Calu3 (cell line): ENCODE measurements at regions not wholly inside any gene's neighbourhood (a gene's known extent, or its start where the extent isn't known, plus 50 kb on each side); places are given as distances from the start of the nearest gene placed in this dataset.
A peak's percentile ranks its signal among the peaks of the same experiment; 100 is the strongest.

Experiments
- BruUV-seq: library from RNA; stranded (reverse); fragments of 400-500 nt; replicated peaks from 2 replicates; lab custom pipeline; 2021; lab: Mats Ljungman, UMichigan
- CTCF ChIA-PET: fragments of 300-600 bp; sonication (Branson Sonifier 250); formaldehyde crosslinking; loops from one replicate; lab custom pipeline; 2022; ENCODE audit warnings: antibody characterized with exemption; lab: Charles Lee
- DNase-seq: peaks from one replicate; pipeline ENCODE4 v3.0.0; 2022
- H3K27ac Mint-ChIP-seq: one replicate; pipeline ENCODE4 v1.8.0; 2022; ENCODE audit warnings: mixed read lengths; ENCODE audit not compliant: unreplicated experiment
- H3K27me3 Mint-ChIP-seq: one replicate; pipeline ENCODE4 v1.8.0; 2022; ENCODE audit warnings: mixed read lengths; ENCODE audit not compliant: unreplicated experiment
- H3K36me3 Mint-ChIP-seq: one replicate; pipeline ENCODE4 v1.8.0; 2022; ENCODE audit warnings: mild to moderate bottlenecking, moderate library complexity, mixed read lengths; ENCODE audit not compliant: insufficient read depth, unreplicated experiment
- H3K4me1 Mint-ChIP-seq: one replicate; pipeline ENCODE4 v1.8.0; 2022; ENCODE audit warnings: mild to moderate bottlenecking, low read depth, mixed read lengths; ENCODE audit not compliant: unreplicated experiment
- H3K4me3 Mint-ChIP-seq: one replicate; pipeline ENCODE4 v1.8.0; 2022; ENCODE audit warnings: mild to moderate bottlenecking, low read depth, moderate library complexity, mixed read lengths; ENCODE audit not compliant: unreplicated experiment
- H3K9me3 Mint-ChIP-seq: one replicate; pipeline ENCODE4 v1.8.0; 2022; ENCODE audit warnings: low read depth, mixed read lengths; ENCODE audit not compliant: unreplicated experiment
- CTCF ChIP-seq: fragments of 200-600 bp; IDR thresholded peaks from one replicate; pipeline ENCODE4 v1.8.0; 2022; ENCODE audit warnings: antibody characterized with exemption; ENCODE audit not compliant: unreplicated experiment
- intact Hi-C: fragments of 100-400 bp; cut with micrococcal nuclease; formaldehyde crosslinking; loops from one replicate; pipeline ENCODE4 v1.10.0; 2022; ENCODE audit not compliant: unreplicated experiment

GRCh38 chr4:110704748-110705439 lies 82.0 kb upstream of the PITX2 start:
- intact Hi-C loops = no loop called here
- Mint-ChIP-seq H3K9me3 (no peaks in the 10 kb centered on the region), H3K4me1 (peaks cover 9% of the 10 kb centered on the region), H3K4me3 (no peak overlapping the region), H3K36me3 (no peaks in the 10 kb centered on the region), H3K27ac (peak overlapping the region; percentile 50), H3K27me3 (no peaks in the 10 kb centered on the region)
- TF ChIP-seq CTCF = no peak
- BruUV-seq = no TSS peak
- DNase-seq = no peak
- CTCF ChIA-PET = no interaction called here

GRCh38 chr4:110705440-110705782 lies 82.5 kb upstream of the PITX2 start:
- Mint-ChIP-seq H3K4me1 (peaks cover 9% of the 10 kb centered on the region), H3K9me3 (no peaks in the 10 kb centered on the region), H3K4me3 (no peak overlapping the region), H3K27ac (no peak overlapping the region), H3K36me3 (no peaks in the 10 kb centered on the region), H3K27me3 (no peaks in the 10 kb centered on the region)
- CTCF ChIA-PET = no interaction called here
- no TSS peak for BruUV-seq
- intact Hi-C loops = no loop called here
- DNase-seq = no peak
- no peak for TF ChIP-seq CTCF

GRCh38 chr4:110710070-110710469 lies 87.2 kb upstream of the PITX2 start:
- Mint-ChIP-seq H3K4me1 (no peaks in the 10 kb centered on the region), H3K27ac (no peak overlapping the region), H3K4me3 (no peak overlapping the region), H3K36me3 (no peaks in the 10 kb centered on the region), H3K27me3 (no peaks in the 10 kb centered on the region), H3K9me3 (peaks cover 2% of the 10 kb centered on the region)
- no TSS peak for BruUV-seq
- TF ChIP-seq CTCF = no peak
- intact Hi-C loops = no loop called here
- no peak for DNase-seq
- CTCF ChIA-PET = no interaction called here

DNA sequence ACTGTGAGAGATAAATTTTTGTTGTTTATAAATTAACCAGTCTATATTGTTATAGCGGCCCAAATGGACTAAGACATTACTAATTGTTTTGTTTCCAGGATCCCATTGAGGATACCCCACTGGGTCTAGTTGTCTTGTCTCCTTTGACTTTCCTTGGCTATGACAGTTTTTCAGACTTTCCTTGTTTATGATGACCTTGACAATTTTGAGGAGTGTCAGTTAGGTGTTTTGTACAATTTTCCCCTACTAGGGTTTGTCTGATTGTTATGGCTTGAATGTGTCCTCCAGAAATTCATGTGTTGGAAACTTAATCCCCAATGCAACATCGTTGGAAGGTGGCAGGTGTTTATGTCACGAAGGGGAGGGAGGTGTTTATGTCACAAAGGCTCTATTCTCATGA lies 89.6 kb upstream of the PITX2 start:
- no peaks in the 10 kb centered on the region for H3K27me3 Mint-ChIP-seq
- no TSS peak for BruUV-seq
- no peak overlapping the region for H3K27ac Mint-ChIP-seq
- peaks cover 2% of the 10 kb centered on the region for H3K9me3 Mint-ChIP-seq
- H3K4me3 Mint-ChIP-seq = no peak overlapping the region
- CTCF ChIA-PET = no interaction called here
- no peaks in the 10 kb centered on the region for H3K36me3 Mint-ChIP-seq
- no peak for TF ChIP-seq CTCF
- DNase-seq = no peak
- no peaks in the 10 kb centered on the region for H3K4me1 Mint-ChIP-seq
- intact Hi-C loops = no loop called here
